ENCODE measurements at regions not wholly inside any gene's neighbourhood (a gene's known extent, or its start where the extent isn't known, plus 50 kb on each side); places are given as distances from the start of the nearest gene placed in this dataset.

DNA sequence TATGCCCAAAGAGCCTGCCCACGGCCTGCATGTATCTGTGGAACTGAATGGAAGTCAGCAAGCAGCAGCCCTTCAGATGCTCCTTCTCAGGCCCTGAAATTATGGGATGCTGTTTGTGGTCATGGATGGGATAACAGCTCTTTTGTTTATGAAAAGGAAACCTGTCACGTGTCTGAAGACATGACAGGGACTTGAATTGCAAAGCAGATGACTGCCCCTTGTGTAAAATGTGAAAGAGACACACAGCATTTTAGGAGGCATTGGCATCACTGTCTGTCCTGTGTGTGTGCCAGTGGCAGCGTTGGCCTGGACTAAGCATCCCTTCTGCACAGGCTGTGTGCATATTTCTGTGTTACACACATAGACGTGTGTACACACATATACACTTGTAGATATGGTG lies 192.1 kb downstream of the VRK1 start:
- TF ChIP-seq MYNN (tag by site-specific recombination; IDR thresholded peaks at IDR 0.05; ENCODE audit: borderline replicate concordance): no peak
- TF ChIP-seq CTCF (tag by site-specific recombination; IDR thresholded peaks at IDR 0.05): no peak
- no peak for TF ChIP-seq YY1 (tag by site-specific recombination; IDR thresholded peaks at IDR 0.05)
- no peak for TF ChIP-seq ZNF704 (tag by site-specific recombination; IDR thresholded peaks at IDR 0.05)
- TF ChIP-seq ZEB2 (tag by site-specific recombination; IDR thresholded peaks at IDR 0.05): no peak
- TF ChIP-seq ZNF660 (tag by site-specific recombination; IDR thresholded peaks at IDR 0.05): no peak
- no peak for TF ChIP-seq ZNF274 (IDR thresholded peaks at IDR 0.05; ENCODE audit: low read length)
- no peak for TF ChIP-seq ZNF274 (tag by site-specific recombination; IDR thresholded peaks at IDR 0.05; ENCODE audit: borderline replicate concordance)
- TF ChIP-seq ZNF138 (tag by site-specific recombination; IDR thresholded peaks at IDR 0.05; ENCODE audit: borderline replicate concordance): no peak
- TF ChIP-seq ZNF302 (tag by site-specific recombination; IDR thresholded peaks at IDR 0.05; ENCODE audit: low read depth): no peak
- TF ChIP-seq, protein P1, sequence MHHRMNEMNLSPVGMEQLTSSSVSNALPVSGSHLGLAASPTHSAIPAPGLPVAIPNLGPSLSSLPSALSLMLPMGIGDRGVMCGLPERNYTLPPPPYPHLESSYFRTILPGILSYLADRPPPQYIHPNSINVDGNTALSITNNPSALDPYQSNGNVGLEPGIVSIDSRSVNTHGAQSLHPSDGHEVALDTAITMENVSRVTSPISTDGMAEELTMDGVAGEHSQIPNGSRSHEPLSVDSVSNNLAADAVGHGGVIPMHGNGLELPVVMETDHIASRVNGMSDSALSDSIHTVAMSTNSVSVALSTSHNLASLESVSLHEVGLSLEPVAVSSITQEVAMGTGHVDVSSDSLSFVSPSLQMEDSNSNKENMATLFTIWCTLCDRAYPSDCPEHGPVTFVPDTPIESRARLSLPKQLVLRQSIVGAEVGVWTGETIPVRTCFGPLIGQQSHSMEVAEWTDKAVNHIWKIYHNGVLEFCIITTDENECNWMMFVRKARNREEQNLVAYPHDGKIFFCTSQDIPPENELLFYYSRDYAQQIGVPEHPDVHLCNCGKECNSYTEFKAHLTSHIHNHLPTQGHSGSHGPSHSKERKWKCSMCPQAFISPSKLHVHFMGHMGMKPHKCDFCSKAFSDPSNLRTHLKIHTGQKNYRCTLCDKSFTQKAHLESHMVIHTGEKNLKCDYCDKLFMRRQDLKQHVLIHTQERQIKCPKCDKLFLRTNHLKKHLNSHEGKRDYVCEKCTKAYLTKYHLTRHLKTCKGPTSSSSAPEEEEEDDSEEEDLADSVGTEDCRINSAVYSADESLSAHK (tag by site-specific recombination; IDR thresholded peaks at IDR 0.05): no peak
- TF ChIP-seq, protein P2, sequence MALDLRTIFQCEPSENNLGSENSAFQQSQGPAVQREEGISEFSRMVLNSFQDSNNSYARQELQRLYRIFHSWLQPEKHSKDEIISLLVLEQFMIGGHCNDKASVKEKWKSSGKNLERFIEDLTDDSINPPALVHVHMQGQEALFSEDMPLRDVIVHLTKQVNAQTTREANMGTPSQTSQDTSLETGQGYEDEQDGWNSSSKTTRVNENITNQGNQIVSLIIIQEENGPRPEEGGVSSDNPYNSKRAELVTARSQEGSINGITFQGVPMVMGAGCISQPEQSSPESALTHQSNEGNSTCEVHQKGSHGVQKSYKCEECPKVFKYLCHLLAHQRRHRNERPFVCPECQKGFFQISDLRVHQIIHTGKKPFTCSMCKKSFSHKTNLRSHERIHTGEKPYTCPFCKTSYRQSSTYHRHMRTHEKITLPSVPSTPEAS (tag by site-specific recombination; IDR thresholded peaks at IDR 0.05): no peak
- no peak for TF ChIP-seq PBX3 (CRISPR knock-in tag; IDR thresholded peaks at IDR 0.05)
